ENCODE measurements at regions not wholly inside any gene's neighbourhood (a gene's known extent, or its start where the extent isn't known, plus 50 kb on each side); places are given as distances from the start of the nearest gene placed in this dataset.

DNA sequence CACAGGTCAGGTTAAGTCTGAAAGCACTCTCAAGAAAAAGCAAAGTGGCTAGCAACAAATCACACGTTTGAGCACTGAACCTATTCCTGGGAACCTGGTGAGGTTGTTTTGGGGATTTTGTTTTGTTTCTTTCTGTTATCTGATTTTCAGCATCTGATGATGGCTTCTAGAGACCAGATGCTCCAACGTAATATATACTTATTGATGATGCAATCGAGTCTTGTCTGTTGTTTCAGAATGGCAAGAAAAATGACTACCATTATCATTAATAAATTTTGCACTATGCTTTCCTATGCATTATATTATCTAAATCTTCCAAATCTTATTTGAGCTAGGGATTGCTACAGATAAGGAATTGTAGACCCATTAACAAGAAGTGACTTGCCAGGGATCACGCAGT is 312.3 kb upstream of the FAT3 start:
- TF ChIP-seq, protein P1, sequence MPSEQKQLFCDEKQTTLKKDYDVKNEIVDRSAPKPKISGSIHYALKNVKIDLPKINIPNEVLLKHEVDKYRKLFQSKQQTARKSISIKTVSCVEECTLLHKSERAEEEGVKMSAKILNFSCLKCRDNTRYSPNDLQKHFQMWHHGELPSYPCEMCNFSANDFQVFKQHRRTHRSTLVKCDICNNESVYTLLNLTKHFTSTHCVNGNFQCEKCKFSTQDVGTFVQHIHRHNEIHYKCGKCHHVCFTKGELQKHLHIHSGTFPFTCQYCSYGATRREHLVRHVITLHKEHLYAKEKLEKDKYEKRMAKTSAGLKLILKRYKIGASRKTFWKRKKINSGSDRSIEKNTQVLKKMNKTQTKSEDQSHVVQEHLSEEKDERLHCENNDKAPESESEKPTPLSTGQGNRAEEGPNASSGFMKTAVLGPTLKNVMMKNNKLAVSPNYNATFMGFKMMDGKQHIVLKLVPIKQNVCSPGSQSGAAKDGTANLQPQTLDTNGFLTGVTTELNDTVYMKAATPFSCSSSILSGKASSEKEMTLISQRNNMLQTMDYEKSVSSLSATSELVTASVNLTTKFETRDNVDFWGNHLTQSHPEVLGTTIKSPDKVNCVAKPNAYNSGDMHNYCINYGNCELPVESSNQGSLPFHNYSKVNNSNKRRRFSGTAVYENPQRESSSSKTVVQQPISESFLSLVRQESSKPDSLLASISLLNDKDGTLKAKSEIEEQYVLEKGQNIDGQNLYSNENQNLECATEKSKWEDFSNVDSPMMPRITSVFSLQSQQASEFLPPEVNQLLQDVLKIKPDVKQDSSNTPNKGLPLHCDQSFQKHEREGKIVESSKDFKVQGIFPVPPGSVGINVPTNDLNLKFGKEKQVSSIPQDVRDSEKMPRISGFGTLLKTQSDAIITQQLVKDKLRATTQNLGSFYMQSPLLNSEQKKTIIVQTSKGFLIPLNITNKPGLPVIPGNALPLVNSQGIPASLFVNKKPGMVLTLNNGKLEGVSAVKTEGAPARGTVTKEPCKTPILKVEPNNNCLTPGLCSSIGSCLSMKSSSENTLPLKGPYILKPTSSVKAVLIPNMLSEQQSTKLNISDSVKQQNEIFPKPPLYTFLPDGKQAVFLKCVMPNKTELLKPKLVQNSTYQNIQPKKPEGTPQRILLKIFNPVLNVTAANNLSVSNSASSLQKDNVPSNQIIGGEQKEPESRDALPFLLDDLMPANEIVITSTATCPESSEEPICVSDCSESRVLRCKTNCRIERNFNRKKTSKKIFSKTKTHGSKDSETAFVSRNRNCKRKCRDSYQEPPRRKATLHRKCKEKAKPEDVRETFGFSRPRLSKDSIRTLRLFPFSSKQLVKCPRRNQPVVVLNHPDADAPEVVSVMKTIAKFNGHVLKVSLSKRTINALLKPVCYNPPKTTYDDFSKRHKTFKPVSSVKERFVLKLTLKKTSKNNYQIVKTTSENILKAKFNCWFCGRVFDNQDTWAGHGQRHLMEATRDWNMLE (tag by site-specific recombination; conservative IDR thresholded peaks at IDR 0.05; ENCODE audit: low read depth): no peak
- TF ChIP-seq ZIC2 (tag by site-specific recombination; IDR thresholded peaks at IDR 0.05) (no peak), GLIS2 (tag by site-specific recombination; IDR thresholded peaks at IDR 0.05) (no peak), ZNF140 (tag by site-specific recombination; IDR thresholded peaks at IDR 0.05) (no peak), ZNF785 (tag by site-specific recombination; IDR thresholded peaks at IDR 0.05) (no peak), MZF1 (tag by site-specific recombination; IDR thresholded peaks at IDR 0.05; ENCODE audit: borderline replicate concordance) (no peak), SETDB1 (IDR thresholded peaks at IDR 0.05; ENCODE audit: insufficient read length, low read length) (no peak), GLI4 (tag by site-specific recombination; IDR thresholded peaks at IDR 0.05) (no peak), ZNF354C (tag by site-specific recombination; IDR thresholded peaks at IDR 0.05; ENCODE audit: borderline replicate concordance, low read depth) (no peak), ZNF660 (tag by site-specific recombination; IDR thresholded peaks at IDR 0.05) (no peak), TCF7L2 (IDR thresholded peaks at IDR 0.05; ENCODE audit: borderline replicate concordance, low read depth, low read length) (no peak)
- TF ChIP-seq, protein P2, sequence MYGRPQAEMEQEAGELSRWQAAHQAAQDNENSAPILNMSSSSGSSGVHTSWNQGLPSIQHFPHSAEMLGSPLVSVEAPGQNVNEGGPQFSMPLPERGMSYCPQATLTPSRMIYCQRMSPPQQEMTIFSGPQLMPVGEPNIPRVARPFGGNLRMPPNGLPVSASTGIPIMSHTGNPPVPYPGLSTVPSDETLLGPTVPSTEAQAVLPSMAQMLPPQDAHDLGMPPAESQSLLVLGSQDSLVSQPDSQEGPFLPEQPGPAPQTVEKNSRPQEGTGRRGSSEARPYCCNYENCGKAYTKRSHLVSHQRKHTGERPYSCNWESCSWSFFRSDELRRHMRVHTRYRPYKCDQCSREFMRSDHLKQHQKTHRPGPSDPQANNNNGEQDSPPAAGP (tag by site-specific recombination; IDR thresholded peaks at IDR 0.05): no peak
- TF ChIP-seq, protein P3, sequence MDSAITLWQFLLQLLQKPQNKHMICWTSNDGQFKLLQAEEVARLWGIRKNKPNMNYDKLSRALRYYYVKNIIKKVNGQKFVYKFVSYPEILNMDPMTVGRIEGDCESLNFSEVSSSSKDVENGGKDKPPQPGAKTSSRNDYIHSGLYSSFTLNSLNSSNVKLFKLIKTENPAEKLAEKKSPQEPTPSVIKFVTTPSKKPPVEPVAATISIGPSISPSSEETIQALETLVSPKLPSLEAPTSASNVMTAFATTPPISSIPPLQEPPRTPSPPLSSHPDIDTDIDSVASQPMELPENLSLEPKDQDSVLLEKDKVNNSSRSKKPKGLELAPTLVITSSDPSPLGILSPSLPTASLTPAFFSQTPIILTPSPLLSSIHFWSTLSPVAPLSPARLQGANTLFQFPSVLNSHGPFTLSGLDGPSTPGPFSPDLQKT (IDR thresholded peaks at IDR 0.05; ENCODE audit: borderline replicate concordance, low read depth, low read length): no peak
- H3K4me3 ChIP-seq (ENCODE audit: low read depth, low read length): no peak overlapping the region
- no peaks in the 10 kb centered on the region for H3K4me1 ChIP-seq (ENCODE audit: control insufficient read depth, insufficient read depth, low read length)
- no peak overlapping the region for H3K27ac ChIP-seq (ENCODE audit: extremely low read depth, low read depth, low read length)
- H3K36me3 ChIP-seq (ENCODE audit: control insufficient read depth in 2 of 2, insufficient read depth in 1 of 2, low read length in 2 of 2): no peaks in the 10 kb centered on the region
- ChIA-PET CTCF (interaction anchor here (0.7 to 1.2 kb wide), 2 partner anchors 9 to 288 kb away, joined by 3 to 4 read pairs; no protein-coding TSS in a partner anchor), POLR2A (no interaction called here)
- no peaks in the 10 kb centered on the region for H3K9me3 ChIP-seq (ENCODE audit: control insufficient read depth, insufficient read depth, low read depth, low read length)

DNA sequence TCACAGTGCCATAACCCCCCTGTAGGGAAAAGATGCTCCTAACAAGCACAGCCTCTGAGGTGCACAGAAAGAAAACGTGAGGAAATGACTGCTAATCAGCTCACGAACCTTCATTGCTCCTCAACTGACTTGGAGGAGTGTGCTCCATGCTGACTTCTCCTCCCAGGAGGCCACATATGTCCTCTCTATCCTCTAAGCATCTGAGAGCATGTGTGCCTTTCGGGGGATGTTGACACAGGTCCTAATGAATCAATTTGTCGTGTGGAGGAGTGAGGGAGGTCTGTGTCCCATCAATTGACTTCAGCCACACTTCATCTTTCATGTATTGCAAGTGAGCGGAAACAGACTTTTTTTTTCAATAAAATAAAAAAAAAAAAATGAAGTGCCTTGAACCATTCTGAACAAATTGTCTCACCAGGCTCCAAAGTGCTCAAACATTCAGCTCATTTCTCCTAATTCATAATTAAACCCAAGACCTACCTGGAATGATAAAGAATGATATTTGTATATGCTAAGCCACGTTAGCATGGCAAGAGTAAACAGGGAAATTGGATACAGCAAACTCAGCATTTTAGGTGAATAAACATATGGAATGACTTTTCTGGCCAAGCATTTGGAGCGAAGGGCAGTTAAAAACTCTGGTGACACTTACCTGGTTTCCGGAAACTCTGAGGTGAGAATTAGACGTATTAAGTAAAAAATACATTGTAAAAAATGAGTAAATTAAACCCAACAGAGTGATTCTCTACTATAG is 317.6 kb upstream of the FAT3 start:
- ChIA-PET POLR2A (no interaction called here), CTCF (no interaction called here)
- Histone ChIP-seq H3K4me1 (ENCODE audit: control insufficient read depth, insufficient read depth, low read length) (no peaks in the 10 kb centered on the region), H3K9me3 (ENCODE audit: control insufficient read depth, insufficient read depth, low read depth, low read length) (no peaks in the 10 kb centered on the region), H3K4me3 (ENCODE audit: low read depth, low read length) (no peak overlapping the region), H3K36me3 (ENCODE audit: control insufficient read depth in 2 of 2, insufficient read depth in 1 of 2, low read length in 2 of 2) (no peaks in the 10 kb centered on the region), H3K27ac (ENCODE audit: extremely low read depth, low read depth, low read length) (no peak overlapping the region)
- no peak for TF ChIP-seq ZNF146 (tag by site-specific recombination; IDR thresholded peaks at IDR 0.05)
